ENCODE measurements at regions not wholly inside any gene's neighbourhood (a gene's known extent, or its start where the extent isn't known, plus 50 kb on each side); places are given as distances from the start of the nearest gene placed in this dataset.

- H3K4me1 ChIP-seq, result no peaks in the 10 kb centered on the region
- no peak overlapping the region for H3K4me3 ChIP-seq
- intact Hi-C loops (cut with DNase I), result no loop called here
- no peaks in the 10 kb centered on the region for H3K36me3 ChIP-seq
- TF ChIP-seq, protein P1, sequence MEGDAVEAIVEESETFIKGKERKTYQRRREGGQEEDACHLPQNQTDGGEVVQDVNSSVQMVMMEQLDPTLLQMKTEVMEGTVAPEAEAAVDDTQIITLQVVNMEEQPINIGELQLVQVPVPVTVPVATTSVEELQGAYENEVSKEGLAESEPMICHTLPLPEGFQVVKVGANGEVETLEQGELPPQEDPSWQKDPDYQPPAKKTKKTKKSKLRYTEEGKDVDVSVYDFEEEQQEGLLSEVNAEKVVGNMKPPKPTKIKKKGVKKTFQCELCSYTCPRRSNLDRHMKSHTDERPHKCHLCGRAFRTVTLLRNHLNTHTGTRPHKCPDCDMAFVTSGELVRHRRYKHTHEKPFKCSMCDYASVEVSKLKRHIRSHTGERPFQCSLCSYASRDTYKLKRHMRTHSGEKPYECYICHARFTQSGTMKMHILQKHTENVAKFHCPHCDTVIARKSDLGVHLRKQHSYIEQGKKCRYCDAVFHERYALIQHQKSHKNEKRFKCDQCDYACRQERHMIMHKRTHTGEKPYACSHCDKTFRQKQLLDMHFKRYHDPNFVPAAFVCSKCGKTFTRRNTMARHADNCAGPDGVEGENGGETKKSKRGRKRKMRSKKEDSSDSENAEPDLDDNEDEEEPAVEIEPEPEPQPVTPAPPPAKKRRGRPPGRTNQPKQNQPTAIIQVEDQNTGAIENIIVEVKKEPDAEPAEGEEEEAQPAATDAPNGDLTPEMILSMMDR (IDR thresholded peaks at IDR 0.05), result no peak
- no peak overlapping the region for H3K27ac ChIP-seq
- H3K27me3 ChIP-seq, result no peaks in the 10 kb centered on the region
- DNase-seq (no peak), ATAC-seq (no peak)
- WGBS, 2 donors, result 46 to 50% methylated on average over 3 of the region's 3 CpGs
- H3K9me3 ChIP-seq, result peaks cover 0 to 13% (median 0%) of the 10 kb centered on the region in 11 donors
Measured at GRCh38 chr9:23341346-23341745, 484.7 kb downstream of the ELAVL2 start.

- WGBS, 2 donors, result 24 to 47% methylated on average over 1 of the region's 1 CpG
- Histone ChIP-seq H3K9me3 (peaks cover 0 to 13% (median 0%) of the 10 kb centered on the region in 11 donors), H3K27ac (no peak overlapping the region), H3K27me3 (no peaks in the 10 kb centered on the region), H3K36me3 (no peaks in the 10 kb centered on the region), H3K4me1 (no peaks in the 10 kb centered on the region), H3K4me3 (no peak overlapping the region)
- ATAC-seq (no peak), DNase-seq (no peak)
- TF ChIP-seq, protein P1 (IDR thresholded peaks at IDR 0.05), result no peak
- intact Hi-C loops (cut with DNase I), result no loop called here
Measured at GRCh38 chr9:23342291-23342690, 483.7 kb downstream of the ELAVL2 start.

- ATAC-seq, result no peak
- TF ChIP-seq, protein P1 (IDR thresholded peaks at IDR 0.05), result no peak
- intact Hi-C loops (cut with DNase I), result no loop called here
Measured at GRCh38 chr9:23343226-23343625, 482.8 kb downstream of the ELAVL2 start.

DNA sequence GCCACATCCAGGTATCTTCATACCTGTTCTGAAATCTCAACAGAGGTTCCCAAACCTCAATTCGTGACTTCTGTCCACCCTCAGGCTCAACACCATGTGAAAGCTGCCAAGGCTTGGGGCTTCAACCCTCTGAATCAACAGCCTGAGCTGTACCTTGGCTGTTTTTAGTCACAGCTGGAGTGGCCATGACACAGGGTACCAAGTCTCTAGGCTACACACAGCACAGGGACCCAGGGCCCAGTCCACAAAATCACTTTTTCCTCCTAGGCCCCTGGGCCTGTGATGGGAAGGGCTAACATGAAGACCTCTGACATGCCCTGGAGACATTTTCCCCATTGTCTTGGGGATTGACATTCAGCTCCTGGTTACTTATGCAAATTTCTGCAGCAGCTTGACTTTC lies 464.9 kb downstream of the ELAVL2 start:
- intact Hi-C loops (cut with DNase I), result no loop called here
- no peak for ATAC-seq
- 63 to 64% methylated on average over 1 of the region's 1 CpG for WGBS, 2 donors

More at GRCh38 chr9:23343226-23343625, 482.8 kb downstream of the ELAVL2 start:
- WGBS, 2 donors, result 74 to 78% methylated on average over 1 of the region's 1 CpG
- no peaks in the 10 kb centered on the region for H3K4me1 ChIP-seq
- H3K36me3 ChIP-seq, result no peaks in the 10 kb centered on the region
- H3K27me3 ChIP-seq, result no peaks in the 10 kb centered on the region
- H3K9me3 ChIP-seq, result peaks cover 0 to 13% (median 0%) of the 10 kb centered on the region in 11 donors
- no peak overlapping the region for H3K27ac ChIP-seq
- H3K4me3 ChIP-seq, result no peak overlapping the region
- no peak for DNase-seq

More for the DNA sequence above, 464.9 kb downstream of the ELAVL2 start:
- Histone ChIP-seq H3K4me1 (no peaks in the 10 kb centered on the region), H3K27me3 (no peaks in the 10 kb centered on the region), H3K9me3 (peaks cover 0 to 57% (median 3%) of the 10 kb centered on the region in 11 donors), H3K36me3 (no peaks in the 10 kb centered on the region), H3K27ac (no peak overlapping the region), H3K4me3 (no peak overlapping the region)
- TF ChIP-seq, protein P1 (IDR thresholded peaks at IDR 0.05), result no peak
- no peak for DNase-seq

All from heart right ventricle (tissue), 16 donors.